GM18508 (cell line): ENCODE measurements at regions not wholly inside any gene's neighbourhood (a gene's known extent, or its start where the extent isn't known, plus 50 kb on each side); places are given as distances from the start of the nearest gene placed in this dataset.

Experiments used
- ATAC-seq: cut with Tn5 transposase; IDR thresholded peaks from one replicate; pipeline ENCODE4 v1.9.1; 2021; ENCODE audit warnings: moderate number of reproducible peaks; ENCODE audit not compliant: insufficient read depth, unreplicated experiment

DNA sequence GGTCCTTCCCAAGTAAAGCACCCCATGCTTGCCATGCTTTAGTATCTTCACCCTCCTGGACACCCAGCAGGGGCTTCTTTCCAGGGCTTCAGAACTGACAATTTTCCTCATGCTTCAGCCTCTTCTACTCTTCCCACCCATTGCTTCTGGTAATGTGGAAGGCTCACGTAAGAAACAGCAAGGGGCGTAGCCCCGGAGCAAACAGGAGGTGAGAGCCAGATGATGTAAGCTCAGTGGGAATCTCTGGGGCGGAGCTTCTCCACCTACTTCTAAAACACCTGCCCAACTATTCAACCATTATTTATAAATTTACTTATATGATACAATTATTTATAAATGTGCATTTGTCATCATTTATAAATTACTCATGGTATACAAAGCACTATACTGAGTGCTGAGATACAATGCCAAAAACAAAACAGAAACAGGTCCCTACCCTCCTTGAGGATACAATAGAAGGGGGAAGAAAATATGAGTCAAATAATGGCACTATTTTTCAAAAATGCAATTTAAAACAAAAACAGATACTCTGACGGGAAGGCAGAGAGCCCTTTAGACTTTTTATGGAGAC, 140.1 kb upstream of the CAMK1G start:
- no peak for ATAC-seq

DNA sequence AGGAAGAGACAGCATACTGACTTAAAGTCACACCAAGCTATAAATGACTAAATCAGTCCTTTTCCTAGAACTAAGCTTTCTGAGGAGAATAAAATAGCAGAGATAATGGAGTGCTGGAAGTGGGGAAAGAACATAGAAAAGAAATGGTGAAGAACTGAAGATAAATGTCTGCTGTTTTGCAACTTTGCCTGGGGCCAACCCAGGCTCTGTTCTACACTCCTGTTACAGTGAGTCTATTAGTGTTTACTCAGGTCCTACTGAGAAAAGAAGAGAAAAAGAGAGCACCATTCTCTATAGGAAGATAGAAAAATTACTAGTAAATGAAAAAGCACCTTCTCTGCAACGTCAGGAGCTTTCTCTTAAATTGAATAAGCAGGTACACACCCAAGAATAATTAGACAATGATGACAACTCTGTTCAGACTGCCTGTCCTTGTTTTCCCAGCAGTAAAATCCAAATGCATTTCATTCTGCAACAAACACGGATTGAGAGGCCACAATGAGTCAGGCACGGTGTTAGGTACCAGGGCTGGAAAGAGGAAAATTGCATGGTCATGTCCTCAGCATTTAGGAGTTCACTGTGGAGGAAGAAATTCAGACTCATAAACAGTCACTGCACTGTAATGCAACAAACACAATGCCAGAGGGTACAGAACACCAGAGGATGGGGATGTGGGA, 139.4 kb upstream of the CAMK1G start:
- no peak for ATAC-seq

DNA sequence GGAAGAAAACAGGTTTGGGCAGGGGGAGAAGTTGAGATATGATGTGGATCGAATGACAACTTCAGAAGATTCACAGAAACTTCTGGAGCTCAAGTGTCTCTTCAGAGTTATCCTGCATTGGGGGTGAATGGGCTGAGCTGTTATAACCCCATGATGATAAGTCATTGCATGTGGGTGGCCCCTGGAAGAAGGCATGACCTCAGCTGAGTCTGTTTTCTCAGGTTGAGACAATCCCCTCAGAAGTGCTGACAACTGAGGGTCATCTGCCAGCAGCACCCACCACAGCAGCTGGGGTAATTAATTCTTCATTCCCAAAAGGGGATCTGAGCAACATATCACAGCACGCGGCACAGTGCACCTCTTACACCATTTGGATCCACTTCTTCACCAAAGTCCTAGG, 138.6 kb upstream of the CAMK1G start:
- ATAC-seq = no peak

DNA sequence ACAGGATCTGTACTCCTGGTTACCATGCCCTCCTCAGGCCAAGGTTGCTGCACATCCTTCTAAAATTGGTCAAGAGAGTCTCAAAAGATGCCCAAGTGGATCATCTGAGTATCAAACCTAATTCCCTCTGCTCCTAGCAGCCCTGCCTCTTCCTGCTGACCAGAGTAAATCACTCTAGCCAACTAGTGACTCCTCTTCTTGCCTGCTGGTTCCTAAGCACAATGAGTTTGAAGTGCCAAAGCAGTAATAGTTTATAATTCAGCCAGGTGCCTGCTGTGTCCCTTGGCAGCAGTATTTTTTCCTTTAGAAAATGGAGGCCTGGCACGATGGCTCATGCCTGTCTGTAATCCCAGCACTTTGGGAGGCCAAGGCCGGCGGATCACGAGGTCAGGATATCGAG, 137.9 kb upstream of the CAMK1G start:
- ATAC-seq = no peak

DNA sequence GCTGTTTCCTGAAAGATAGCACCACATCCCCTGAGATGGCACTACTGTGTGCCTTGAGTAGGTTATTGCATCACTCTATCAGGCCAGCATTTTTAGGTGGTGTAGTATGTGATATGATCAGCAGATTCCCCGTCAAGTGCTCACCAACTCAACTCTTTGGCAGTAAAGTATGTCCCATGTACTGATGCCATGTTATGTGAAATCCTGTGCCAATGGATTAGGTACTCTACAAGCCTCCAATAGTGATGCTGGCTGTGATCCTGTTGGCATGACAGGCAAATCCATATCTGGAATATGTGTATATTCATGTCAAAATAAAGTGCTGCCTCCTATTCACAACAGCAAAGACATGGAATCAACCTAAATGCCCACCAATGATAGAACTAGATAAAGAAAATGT, 137.2 kb upstream of the CAMK1G start:
- no peak for ATAC-seq

DNA sequence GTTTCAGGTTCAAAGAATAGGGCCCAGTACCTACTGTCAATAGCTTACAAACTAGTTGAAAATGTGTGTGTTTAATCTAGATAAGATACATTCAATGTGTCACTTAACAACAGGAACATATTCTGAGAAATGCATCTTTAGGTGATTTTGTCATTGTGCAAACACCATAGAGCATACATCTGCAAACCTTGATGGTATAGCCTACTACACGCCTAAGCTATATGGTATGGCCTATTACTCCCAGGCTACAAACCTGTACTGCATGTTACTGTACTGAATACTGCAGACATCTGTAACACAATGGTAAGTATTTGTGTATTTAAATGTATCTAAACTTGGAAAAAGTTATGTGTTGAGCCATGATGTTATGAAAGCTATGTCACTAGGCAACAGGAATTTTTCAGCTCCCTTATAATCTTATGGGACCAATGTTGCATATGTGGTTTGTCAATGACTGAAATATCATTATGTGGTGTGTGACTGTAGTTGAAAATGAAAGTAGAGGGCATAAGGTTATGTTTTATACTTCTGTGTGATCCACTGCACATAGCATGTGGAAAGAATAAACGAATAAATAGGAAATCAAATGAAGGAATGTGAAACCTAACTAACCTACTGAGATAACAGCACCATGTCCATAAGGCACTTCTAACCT, 129.0 kb upstream of the CAMK1G start:
- no peak for ATAC-seq

DNA sequence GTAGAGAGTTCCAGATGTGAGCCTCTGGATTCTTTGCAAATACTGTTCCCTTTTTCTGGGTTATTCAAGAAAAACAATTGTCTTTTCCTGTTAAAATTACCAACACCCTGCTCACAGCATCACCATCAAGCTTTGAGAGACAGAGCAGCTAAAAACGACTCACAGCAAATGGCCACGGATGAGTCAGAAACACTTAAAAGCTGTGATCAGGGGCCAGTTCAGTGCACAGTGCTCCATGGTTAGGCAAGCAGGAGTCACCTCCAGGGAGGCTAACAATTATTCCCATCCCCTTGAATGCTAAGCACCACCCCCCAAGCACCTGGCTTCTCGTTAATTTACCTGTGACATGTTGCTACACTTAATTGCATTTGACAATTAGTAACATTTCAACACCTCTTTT, 128.4 kb upstream of the CAMK1G start:
- ATAC-seq = no peak

DNA sequence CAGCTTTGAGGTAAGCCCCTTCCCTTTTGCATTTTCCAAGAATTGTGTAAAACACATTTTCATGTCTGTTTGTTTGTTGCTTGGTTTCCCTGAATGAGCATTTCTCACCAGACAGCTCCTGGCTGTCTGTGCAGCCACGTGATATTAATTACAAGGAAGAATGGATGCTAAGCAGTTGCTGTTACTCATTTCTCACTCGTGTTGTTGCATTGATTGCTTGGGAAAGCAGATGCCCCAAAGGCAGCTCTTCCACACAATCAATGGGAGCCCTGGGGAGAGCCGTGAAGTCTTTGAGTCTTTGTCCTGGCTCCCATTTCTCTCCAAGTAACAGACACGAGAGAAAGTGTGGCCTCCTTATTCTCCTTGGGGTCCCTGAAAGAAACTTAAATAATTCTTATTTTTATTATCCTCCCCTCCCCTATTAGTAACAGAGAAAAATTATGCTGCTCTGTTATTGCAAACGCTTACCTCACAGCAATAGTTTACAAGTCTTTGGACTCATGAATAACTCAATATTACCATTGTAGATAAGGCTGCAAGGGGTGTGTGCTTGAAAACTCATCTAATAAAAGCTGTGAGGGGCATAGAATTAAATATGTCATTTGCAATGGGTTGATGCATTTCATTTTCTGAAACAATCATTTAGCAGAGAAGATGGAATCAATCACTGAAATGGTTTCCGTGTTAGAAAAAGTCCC, 127.7 kb upstream of the CAMK1G start:
- no peak for ATAC-seq

DNA sequence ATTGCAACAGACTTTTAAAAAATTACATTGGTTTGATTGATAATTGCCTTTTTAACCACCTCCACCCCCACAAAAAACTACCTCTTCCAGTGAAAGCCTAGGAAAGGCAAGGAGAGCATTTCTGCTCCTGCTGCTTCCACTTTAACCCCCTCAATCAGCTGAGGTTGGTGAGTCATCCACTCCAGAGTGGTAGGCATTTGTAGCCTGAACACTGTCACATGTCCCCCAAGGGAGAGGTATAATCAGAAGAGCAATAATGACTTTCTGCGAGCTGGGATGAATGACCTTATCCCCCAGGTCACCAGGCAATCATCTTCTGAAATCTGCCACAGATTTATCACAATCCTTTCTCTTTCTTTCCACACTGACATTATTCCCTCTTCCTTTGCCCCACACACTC, 126.6 kb upstream of the CAMK1G start:
- no peak for ATAC-seq

DNA sequence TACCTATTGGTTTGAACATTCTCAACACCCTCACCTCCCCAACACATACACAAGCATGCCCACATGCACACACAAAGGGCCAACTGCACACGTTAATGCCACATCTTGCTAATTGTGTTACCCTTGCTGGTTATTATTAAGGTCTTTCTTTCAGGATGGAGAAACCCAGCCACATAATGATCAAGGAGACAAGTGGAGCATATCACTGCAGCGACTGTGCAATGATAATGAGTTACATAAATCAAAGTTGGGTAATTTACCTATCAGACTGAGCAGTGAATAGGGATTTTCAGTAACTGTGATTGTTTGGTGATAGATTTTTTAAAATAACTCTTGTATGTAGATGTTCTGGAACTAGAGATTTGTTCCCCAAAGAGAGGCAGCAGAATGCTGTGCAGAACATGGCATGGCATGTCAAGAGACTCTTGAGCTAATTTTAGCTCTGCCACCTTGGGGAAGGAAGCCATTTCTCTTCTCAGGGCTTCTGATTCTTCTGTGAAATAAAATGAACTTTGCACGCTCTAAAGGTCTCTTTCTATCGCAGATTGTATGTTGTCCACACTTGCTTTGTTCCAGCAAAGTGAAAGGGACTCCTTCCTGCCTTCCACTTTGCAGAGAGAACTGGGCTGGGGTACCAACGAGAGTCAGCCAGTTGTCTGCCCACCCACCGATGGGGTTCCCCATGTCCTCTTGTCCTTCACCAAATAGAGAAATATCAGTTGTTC, 126.0 kb upstream of the CAMK1G start:
- ATAC-seq = no peak

DNA sequence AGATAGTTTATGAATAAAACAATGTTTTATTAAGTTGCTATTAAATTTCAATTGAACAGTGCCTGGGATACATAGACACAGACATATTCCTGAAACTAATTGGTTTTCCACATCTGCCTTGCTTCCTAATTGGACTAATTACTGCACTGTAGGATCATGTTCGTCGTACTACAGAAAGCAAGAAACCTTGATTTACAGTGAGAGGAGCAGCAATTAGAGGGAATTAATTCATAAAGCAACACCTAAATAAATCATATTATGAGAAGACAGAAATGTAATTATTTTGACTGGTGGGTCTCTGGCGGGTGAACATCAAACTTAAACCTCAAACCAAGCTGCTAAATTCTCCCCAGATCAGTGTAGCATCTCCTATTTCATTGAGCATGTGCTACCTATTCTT, 124.6 kb upstream of the CAMK1G start:
- ATAC-seq = no peak

DNA sequence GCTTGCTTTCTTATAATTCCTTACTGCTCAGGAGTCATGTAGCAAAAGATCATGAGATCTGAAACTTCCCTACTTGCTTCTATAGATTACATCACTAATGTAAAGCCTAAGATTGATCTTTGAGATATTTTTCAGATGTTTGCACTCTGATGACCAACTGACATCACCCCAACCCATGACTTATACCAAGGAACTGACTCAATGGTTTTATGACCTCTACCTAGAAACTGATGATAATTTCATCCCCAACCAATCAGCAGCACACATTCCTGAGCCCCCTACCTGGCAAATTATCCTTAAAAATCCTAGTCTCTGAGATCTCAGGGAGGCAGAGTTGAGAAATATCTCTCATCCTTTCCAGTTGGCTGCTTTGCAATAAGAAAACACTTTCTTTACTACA, 122.3 kb upstream of the CAMK1G start:
- no peak for ATAC-seq

DNA sequence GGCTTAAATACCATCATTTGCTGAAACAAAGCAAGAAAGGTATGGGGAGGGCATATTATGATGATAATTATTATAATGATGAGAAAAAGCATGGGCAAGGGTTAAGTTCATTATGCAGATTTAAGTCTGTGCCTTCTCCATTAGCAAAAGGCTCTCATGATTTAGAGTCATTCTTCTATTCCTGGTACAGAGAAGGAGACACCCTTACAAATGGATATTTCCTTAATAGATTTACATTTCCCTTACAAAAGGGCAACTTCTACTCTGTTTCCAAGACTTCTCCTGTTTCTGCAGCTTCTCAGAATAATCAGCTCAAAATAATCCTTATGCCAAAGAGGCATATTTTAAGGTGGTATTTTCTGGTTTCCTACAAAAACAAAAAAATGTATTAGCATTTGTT, 121.1 kb upstream of the CAMK1G start:
- ATAC-seq = no peak

DNA sequence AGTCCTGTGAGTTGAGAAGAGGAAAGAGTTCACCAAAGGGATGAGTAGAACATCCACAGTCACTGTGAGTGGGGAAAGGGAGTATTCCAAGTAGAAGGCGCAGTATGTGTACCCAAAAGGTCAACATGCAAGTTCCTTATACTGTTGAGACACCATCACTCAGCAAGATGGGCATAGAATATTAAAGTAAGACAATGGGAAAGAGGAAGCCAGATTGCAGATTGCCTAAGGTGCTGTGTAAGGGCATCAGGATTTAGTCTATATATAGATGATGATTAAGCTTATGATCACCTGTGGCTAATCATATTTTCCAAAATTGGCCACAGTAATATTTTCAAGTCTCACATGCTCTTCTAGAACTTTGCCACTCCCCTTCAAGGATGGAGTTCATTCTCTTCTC, 120.1 kb upstream of the CAMK1G start:
- ATAC-seq = no peak

DNA sequence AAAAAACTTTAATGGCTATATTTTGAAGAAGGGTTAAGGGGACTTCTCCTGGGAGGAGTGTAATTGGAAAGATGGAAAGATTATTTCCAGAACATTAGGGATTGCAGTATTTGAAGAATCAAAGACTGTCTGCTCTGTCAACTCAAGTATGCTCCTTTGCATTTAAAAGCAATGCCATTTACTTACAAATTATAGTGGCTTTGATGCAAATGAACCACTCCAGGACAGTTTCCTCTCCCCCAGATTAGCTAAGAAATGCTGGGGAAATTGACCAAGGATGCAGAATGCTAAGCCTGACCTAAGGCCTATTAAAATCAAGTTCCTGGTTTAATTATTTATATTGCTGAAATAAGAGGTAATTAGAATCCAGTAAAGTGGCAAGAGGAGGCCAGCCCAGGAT, 110.5 kb upstream of the CAMK1G start:
- no peak for ATAC-seq

DNA sequence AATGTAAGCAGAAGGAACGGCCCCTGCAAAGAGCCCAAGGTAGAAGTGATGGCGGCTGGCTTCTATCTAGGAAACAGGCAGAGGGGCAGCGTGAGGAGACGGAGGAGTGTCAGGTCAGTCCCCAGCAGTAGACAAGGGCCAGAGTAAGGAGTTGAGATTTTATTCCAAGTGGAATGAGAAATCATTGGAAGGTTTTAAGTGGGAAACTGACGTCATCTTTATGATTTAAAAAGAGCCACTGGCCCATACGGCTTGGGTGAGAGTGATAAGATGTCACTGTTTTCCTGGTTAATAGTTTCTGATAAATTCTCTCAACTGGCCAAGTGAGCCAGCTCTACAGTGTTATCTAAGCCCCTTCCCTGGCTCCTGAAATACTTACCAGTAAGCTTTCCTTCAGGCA, 103.2 kb upstream of the CAMK1G start:
- ATAC-seq = no peak

DNA sequence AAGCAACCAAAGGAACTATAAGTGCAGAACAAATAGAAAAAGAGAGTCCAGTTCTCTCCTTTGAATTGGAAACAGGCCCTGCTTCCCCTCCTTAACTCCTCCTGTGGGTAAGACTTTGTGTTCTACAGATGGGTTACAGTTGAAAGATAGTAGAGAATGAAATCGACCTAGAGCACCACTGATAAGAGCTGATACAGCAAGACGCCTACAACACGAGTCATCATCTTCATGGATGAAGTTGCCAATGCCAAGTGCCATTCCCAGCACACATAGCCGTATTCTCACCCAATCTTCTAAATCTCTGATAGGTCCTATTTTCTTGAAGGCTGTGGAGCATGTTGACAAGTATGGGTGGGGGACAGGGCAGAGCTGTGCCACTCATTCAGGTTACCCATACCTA, 99.8 kb upstream of the CAMK1G start:
- no peak for ATAC-seq

DNA sequence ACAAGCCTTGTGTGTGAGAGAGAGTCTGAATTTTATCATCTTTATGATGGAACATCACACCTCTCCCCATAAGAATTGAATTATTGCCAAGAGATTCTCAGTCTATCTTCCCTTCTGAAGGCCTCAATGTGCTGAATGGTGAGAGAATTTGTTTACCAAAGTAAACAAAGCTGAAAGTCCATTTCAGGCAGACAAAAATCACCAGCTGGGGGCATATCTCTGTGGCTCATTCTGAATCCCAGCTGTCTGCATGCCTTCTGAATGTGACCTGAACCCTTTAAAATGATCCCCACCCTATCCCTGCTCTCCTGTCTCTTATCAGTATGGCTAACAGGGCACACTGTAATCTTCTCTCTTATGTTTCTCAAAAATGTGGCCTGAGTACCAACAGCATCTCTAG, 99.1 kb upstream of the CAMK1G start:
- no peak for ATAC-seq

DNA sequence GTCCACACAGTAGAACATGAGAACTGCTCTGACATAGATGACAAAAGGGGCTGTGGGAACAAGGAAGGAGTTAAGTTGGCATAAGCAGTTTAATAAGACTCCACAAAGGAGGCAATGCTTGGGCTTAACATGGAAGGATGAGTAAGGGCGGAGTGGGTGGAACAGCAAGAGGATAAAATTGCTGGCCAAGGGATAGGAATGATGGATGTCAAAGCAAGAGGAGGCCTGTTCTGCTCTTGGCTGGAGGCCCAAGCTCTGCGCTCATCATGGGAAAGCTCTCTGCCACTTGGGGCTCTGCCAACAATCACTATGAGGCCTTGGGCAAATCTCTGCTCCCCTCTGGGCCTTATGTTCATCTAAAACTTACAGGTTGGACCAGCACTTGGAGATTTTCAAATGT, 98.3 kb upstream of the CAMK1G start:
- no peak for ATAC-seq

DNA sequence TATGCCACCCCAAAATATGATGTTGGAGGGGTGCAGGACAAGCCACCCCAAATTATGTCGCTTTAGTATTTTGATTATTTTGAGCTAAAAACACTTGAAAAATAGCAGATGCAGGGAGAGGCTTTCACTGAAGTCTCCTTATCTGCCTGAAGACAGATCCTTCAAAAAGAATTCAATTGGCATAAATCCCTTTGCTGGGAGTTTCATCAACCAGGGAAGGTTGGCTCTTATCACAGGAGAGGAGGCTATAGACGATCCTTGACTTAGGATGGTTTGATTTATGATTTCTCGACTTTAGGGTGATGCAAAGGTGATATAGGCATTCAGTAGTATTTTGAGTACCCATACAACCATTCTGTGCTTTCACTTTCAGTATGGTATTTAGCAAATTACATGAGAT, 97.8 kb upstream of the CAMK1G start:
- no peak for ATAC-seq
